ENCODE measurements at regions not wholly inside any gene's neighbourhood (a gene's known extent, or its start where the extent isn't known, plus 50 kb on each side); places are given as distances from the start of the nearest gene placed in this dataset.
A peak's percentile ranks its signal among the peaks of the same experiment; 100 is the strongest.

DNA sequence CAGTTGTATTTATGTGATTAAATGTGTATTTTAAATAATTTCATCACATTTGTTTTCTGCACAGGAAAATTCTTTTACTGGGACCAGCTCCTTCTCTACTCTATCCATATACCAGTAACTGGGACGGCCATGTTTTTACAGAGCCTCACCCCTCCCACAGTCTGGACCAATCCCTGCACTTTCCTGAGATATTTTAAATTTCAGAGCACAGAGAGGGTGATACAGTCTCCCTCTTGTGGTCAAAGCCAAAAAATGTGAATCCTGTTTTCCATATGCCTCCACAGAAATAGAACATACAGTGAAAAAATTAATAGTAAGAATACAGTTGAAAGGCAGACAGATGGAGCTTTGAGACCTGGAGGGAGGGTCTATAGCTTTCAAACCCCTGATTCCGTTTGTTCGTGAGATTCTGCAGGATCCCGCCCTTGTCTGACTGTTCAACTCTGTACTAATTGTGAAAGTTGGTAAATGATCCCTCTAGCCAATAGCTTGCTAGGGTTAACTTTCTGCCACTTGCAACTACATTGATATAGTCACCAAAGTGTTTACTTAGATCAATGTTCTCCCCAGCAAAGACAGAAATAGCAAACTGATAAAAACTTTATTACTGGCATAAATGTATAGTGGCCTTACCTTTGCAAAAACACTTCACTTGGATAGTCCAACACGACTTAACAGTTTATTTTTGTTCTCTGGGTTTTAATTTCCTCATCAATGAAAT, 172.2 kb downstream of the PPARGC1A start:
- Histone ChIP-seq H3K27ac (no peak overlapping the region), H3K4me3 (no peak overlapping the region), H3K4me1 (replicated peaks in 1 of 2) (no peaks in the 10 kb centered on the region), H3K36me3 (replicated peaks in 1 of 2) (no peaks in the 10 kb centered on the region), H3K27me3 (no peaks in the 10 kb centered on the region), H3K9me3 (replicated peaks in 1 of 3) (no peaks in the 10 kb centered on the region)
- intact Hi-C loops (cut with DNase I) = no loop called here
- TF ChIP-seq, protein P1, sequence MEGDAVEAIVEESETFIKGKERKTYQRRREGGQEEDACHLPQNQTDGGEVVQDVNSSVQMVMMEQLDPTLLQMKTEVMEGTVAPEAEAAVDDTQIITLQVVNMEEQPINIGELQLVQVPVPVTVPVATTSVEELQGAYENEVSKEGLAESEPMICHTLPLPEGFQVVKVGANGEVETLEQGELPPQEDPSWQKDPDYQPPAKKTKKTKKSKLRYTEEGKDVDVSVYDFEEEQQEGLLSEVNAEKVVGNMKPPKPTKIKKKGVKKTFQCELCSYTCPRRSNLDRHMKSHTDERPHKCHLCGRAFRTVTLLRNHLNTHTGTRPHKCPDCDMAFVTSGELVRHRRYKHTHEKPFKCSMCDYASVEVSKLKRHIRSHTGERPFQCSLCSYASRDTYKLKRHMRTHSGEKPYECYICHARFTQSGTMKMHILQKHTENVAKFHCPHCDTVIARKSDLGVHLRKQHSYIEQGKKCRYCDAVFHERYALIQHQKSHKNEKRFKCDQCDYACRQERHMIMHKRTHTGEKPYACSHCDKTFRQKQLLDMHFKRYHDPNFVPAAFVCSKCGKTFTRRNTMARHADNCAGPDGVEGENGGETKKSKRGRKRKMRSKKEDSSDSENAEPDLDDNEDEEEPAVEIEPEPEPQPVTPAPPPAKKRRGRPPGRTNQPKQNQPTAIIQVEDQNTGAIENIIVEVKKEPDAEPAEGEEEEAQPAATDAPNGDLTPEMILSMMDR (IDR thresholded peaks at IDR 0.05) = peak; percentile 41 to 52 (median 49)
- TF ChIP-seq POLR2A (IDR thresholded peaks at IDR 0.05) = no peak
- peak in 4 of 7 donors; percentile 12 to 53 (median 15) for DNase-seq
- 67 to 83% (median 79%) methylated on average over 5 of the region's 5 CpGs for WGBS, 4 donors

DNA sequence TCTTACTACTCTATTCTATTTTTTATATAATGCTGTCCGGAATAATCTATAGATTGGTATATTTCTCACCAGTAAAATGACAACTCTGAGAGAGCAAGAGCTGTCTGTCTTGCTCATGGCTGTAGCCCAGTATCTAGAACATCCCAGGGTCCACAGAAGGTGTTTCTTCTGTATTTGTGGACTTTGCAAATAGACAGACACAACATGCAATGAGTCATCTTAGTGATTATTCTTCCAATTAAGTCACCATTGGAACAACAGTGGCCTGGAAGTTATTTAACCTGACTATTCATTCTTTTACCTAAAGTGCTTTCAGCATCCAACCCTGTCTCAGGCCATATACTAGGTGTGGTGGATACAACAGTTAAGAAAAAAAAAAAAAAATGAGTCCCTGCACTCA, 179.5 kb downstream of the PPARGC1A start:
- no peak for DNase-seq
- Histone ChIP-seq H3K9me3 (replicated peaks in 1 of 3) (no peaks in the 10 kb centered on the region), H3K27ac (no peak overlapping the region), H3K36me3 (replicated peaks in 1 of 2) (no peaks in the 10 kb centered on the region), H3K4me3 (no peak overlapping the region), H3K4me1 (replicated peaks in 1 of 2) (no peaks in the 10 kb centered on the region), H3K27me3 (no peaks in the 10 kb centered on the region)
- intact Hi-C loops (cut with DNase I) = no loop called here
- TF ChIP-seq, protein P1 (IDR thresholded peaks at IDR 0.05) = no peak
- no peak for TF ChIP-seq POLR2A (IDR thresholded peaks at IDR 0.05)
- 84 to 95% (median 89%) methylated on average over 1 of the region's 1 CpG for WGBS, 4 donors

DNA sequence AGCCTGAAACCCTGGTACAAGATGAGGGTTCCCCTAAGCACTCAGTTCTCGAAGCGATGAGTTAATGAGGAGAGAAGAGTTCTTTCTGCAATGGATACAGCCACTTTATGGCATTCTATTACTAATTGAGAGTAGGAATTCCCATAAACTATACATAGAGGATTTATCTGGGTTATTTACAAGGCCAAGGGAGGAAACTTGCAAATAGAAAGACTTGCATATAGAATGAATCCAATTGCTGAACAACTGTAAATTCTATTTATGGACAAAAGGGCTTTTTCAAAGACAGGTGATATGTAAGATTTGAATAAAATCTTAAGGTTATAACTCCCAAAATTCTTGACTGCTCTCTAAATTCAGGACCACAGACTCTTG, 182.2 kb downstream of the PPARGC1A start:
- intact Hi-C loops (cut with DNase I) = no loop called here
- TF ChIP-seq POLR2A (IDR thresholded peaks at IDR 0.05) = no peak
- TF ChIP-seq, protein P1 (IDR thresholded peaks at IDR 0.05) = no peak
- H3K9me3 ChIP-seq (replicated peaks in 1 of 3) = no peaks in the 10 kb centered on the region
- WGBS, 4 donors = 90 to 95% (median 94%) methylated on average over 2 of the region's 2 CpGs
- no peaks in the 10 kb centered on the region for H3K4me1 ChIP-seq (replicated peaks in 1 of 2)
- no peak for DNase-seq
- H3K27ac ChIP-seq = no peak overlapping the region
- no peak overlapping the region for H3K4me3 ChIP-seq
- no peaks in the 10 kb centered on the region for H3K36me3 ChIP-seq (replicated peaks in 1 of 2)
- no peaks in the 10 kb centered on the region for H3K27me3 ChIP-seq

DNA sequence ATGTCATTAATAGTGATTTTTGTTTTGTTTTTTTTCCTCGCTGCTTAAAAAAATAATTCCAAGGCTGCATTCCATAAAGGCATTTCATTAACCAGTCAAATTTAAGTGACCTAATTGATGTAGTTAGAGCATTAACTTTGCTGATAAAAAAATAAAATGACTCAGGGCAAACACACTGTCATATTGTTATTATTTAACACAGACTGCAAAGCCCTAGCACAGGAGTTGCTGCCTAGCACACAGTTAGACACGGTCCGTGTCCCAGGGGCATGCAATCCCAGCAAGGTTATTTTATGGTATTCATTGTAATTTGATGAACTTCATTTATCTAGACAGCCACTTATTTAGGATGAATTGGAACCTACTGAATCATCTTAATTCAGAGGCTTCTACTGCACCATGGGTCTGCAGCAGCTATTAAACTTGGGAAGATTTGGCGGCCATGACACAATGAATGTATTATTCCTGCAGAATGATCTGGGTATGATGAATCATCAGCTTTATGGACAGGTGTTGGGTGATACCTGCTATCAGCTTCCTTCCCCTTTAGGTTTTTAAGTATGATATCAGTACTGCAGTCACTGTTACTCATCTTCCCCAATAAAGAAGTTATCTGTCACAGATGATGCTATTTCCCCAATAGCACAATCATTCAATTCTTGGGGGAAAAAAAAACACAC, 182.7 kb downstream of the PPARGC1A start:
- no peak for DNase-seq
- H3K36me3 ChIP-seq (replicated peaks in 1 of 2) = no peaks in the 10 kb centered on the region
- no peaks in the 10 kb centered on the region for H3K27me3 ChIP-seq
- 61 to 70% (median 68%) methylated on average over 4 of the region's 4 CpGs for WGBS, 4 donors
- H3K27ac ChIP-seq = no peak overlapping the region
- no peak for TF ChIP-seq POLR2A (IDR thresholded peaks at IDR 0.05)
- TF ChIP-seq, protein P1 (IDR thresholded peaks at IDR 0.05) = no peak
- no peak overlapping the region for H3K4me3 ChIP-seq
- no peaks in the 10 kb centered on the region for H3K9me3 ChIP-seq (replicated peaks in 1 of 3)
- intact Hi-C loops (cut with DNase I) = no loop called here
- H3K4me1 ChIP-seq (replicated peaks in 1 of 2) = no peaks in the 10 kb centered on the region
